ENCODE measurements at regions not wholly inside any gene's neighbourhood (a gene's known extent, or its start where the extent isn't known, plus 50 kb on each side); places are given as distances from the start of the nearest gene placed in this dataset.

GRCh38 chr13:111791131-111791530 lies 275.8 kb upstream of the SOX1 start:
- Histone ChIP-seq H3K36me3 (replicated peaks in 1 of 2; ENCODE audit: control insufficient read depth in 1 of 2, insufficient read depth in 2 of 2, low read length in 2 of 2) (no peaks in the 10 kb centered on the region), H4K20me1 (ENCODE audit: insufficient read depth, low read length) (no peaks in the 10 kb centered on the region), H2AFZ (ENCODE audit: insufficient read depth, low read depth, low read length, poor library complexity, severe bottlenecking) (no peak overlapping the region), H3K4me1 (ENCODE audit: control insufficient read depth in 1 of 2, insufficient read depth in 2 of 2, low read length in 2 of 2) (no peaks in the 10 kb centered on the region), H3K9ac (ENCODE audit: insufficient read depth, low read length, poor library complexity, severe bottlenecking) (no peak overlapping the region), H3K9me3 (replicated peaks in 1 of 2; ENCODE audit: control insufficient read depth in 1 of 2, insufficient read depth in 1 of 2, low read length in 2 of 2) (peaks cover 4 to 10% of the 10 kb centered on the region in 2 donors), H3K27me3 (ENCODE audit: control insufficient read depth in 2 of 2, insufficient read depth in 2 of 2, low read length in 2 of 2) (no peaks in the 10 kb centered on the region), H3K79me2 (ENCODE audit: insufficient read depth, low read length) (no peaks in the 10 kb centered on the region), H3K4me3 (replicated peaks in 1 of 3; ENCODE audit: low read depth in 2 of 3, low read length in 3 of 3) (no peak overlapping the region), H3K27ac (ENCODE audit: low read depth in 1 of 2, low read length in 2 of 2) (no peak overlapping the region), H3K4me2 (replicated peaks; ENCODE audit: extremely low read depth, low read length, poor library complexity, severe bottlenecking) (no peak overlapping the region)
- Mint-ChIP-seq H3K4me3 (no peak overlapping the region), H3K36me3 (no peaks in the 10 kb centered on the region), H3K9me3 (peaks cover 0 to 2% (median 0%) of the 10 kb centered on the region in 7 donors), H3K27ac (no peak overlapping the region), H3K4me1 (no peaks in the 10 kb centered on the region), H3K27me3 (ENCODE audit: low read depth in 3 of 3) (peaks cover 0 to 2% (median 1%) of the 10 kb centered on the region in 3 donors)
- intact Hi-C loops (cut with micrococcal nuclease) = no loop called here
- DNase-seq = no peak
- 100% methylated on average over 2 of the region's 3 CpGs for WGBS (ENCODE audit: insufficient coverage)
- TF ChIP-seq CTCF (IDR thresholded peaks at IDR 0.05) = no peak

- Histone ChIP-seq H3K79me2 (ENCODE audit: insufficient read depth, low read length) (no peaks in the 10 kb centered on the region), H3K4me3 (replicated peaks in 1 of 3; ENCODE audit: low read depth in 2 of 3, low read length in 3 of 3) (no peak overlapping the region), H2AFZ (ENCODE audit: insufficient read depth, low read depth, low read length, poor library complexity, severe bottlenecking) (no peak overlapping the region), H3K9me3 (replicated peaks in 1 of 2; ENCODE audit: control insufficient read depth in 1 of 2, insufficient read depth in 1 of 2, low read length in 2 of 2) (peaks cover 4 to 10% of the 10 kb centered on the region in 2 donors), H3K4me2 (replicated peaks; ENCODE audit: extremely low read depth, low read length, poor library complexity, severe bottlenecking) (no peak overlapping the region), H4K20me1 (ENCODE audit: insufficient read depth, low read length) (no peaks in the 10 kb centered on the region), H3K36me3 (replicated peaks in 1 of 2; ENCODE audit: control insufficient read depth in 1 of 2, insufficient read depth in 2 of 2, low read length in 2 of 2) (no peaks in the 10 kb centered on the region), H3K27me3 (ENCODE audit: control insufficient read depth in 2 of 2, insufficient read depth in 2 of 2, low read length in 2 of 2) (no peaks in the 10 kb centered on the region), H3K27ac (ENCODE audit: low read depth in 1 of 2, low read length in 2 of 2) (no peak overlapping the region), H3K4me1 (ENCODE audit: control insufficient read depth in 1 of 2, insufficient read depth in 2 of 2, low read length in 2 of 2) (no peaks in the 10 kb centered on the region), H3K9ac (ENCODE audit: insufficient read depth, low read length, poor library complexity, severe bottlenecking) (no peak overlapping the region)
- no peak for DNase-seq
- intact Hi-C loops (cut with micrococcal nuclease) = no loop called here
- H3K27me3 Mint-ChIP-seq (ENCODE audit: low read depth in 3 of 3) = peaks cover 0 to 2% (median 1%) of the 10 kb centered on the region in 3 donors
- no peaks in the 10 kb centered on the region for H3K36me3 Mint-ChIP-seq
- no peaks in the 10 kb centered on the region for H3K4me1 Mint-ChIP-seq
- H3K27ac Mint-ChIP-seq = no peak overlapping the region
- peaks cover 0 to 2% (median 0%) of the 10 kb centered on the region in 7 donors for H3K9me3 Mint-ChIP-seq
- no peak for TF ChIP-seq CTCF (IDR thresholded peaks at IDR 0.05)
- no peak overlapping the region for H3K4me3 Mint-ChIP-seq
- 98% methylated on average over 4 of the region's 6 CpGs for WGBS (ENCODE audit: insufficient coverage)
These were observed 274.0 kb upstream of the SOX1 start for GRCh38 chr13:111792956-111793355.

Measured in CD14-positive monocyte (primary cell).